C1 segment of cervical spinal cord (tissue), 14 donors: ENCODE measurements at regions not wholly inside any gene's neighbourhood (a gene's known extent, or its start where the extent isn't known, plus 50 kb on each side); places are given as distances from the start of the nearest gene placed in this dataset.

Experiments used
- DNase-seq, 14 donors: peaks; one replicate each; lab custom pipeline; 2025; lab: John Stamatoyannopoulos, UW

DNA sequence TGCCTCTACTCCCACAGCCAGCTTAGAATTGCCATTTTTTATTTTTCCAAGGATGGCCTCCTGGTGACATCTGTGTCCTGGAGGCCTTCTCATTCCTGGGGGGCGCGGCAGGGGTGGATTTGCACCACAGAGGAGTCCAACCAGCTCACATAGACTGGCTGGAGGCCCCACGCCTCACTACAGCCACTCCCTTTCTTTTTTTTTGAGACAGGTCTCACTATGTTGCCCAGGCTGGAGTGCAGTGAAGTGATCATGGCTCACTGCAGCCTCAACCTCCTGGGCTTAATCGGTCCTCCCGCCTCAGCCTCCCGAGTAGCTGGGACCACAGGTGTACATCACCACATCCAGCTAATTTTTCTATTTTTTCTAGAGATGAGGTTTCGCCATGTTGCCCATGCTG lies 57.6 kb upstream of the DOCK1 start:
- DNase-seq: no peak

DNA sequence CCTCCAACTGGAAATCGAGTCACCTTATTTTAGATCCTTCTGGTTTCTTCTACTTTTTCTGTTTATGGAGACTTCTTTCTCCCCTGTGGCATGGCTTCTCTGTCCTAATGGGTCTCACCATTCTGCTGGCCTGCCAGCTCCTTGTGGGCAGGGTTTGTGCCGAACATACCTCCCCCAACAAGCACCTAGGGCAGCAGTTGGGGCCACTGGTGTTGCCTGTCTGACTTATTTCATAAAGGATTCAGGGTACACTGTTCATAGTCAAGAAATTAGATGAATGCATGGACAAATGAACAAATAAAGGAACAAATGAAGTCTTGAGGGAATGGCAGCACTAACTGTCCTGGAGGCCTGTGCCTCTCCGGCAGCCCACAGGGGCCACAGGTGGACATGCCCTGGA lies 55.6 kb upstream of the DOCK1 start:
- no peak for DNase-seq

DNA sequence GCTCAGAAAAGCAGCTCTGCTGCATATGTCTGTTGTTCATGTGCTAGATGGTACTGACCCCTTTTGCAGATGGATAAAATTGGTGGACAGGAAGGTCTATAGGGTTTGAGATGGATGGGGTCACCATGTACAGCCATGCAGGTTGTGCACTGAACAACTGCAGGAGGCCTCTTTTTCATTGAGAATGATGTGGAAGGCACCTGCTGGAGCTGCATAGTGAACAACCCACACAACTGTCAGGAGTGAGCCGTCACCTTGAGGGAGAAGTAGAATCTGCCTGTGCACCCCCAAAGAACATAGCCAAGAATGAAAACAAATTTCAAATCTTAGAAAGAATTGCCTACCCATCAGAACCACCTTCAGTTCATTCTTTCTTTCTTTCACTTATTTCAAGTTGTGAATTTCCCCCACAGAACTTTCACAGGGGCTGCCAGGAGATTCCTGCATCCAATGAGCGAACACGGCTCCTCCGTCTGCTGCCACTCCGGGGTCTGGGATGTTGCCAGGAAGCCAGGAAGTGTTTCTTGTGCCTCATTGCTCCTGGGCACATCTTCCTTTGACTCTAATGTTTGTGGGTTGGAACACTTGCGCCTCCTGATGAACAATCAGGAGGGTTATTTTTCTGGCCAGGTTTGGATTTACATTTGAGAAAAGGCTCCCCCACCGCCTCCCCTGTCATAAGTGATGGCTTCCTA lies 53.7 kb upstream of the DOCK1 start:
- DNase-seq: no peak

- DNase-seq: no peak
These were observed 50.3 kb upstream of the DOCK1 start for GRCh38 chr10:126854726-126855495.
